ENCODE measurements at regions not wholly inside any gene's neighbourhood (a gene's known extent, or its start where the extent isn't known, plus 50 kb on each side); places are given as distances from the start of the nearest gene placed in this dataset.

DNA sequence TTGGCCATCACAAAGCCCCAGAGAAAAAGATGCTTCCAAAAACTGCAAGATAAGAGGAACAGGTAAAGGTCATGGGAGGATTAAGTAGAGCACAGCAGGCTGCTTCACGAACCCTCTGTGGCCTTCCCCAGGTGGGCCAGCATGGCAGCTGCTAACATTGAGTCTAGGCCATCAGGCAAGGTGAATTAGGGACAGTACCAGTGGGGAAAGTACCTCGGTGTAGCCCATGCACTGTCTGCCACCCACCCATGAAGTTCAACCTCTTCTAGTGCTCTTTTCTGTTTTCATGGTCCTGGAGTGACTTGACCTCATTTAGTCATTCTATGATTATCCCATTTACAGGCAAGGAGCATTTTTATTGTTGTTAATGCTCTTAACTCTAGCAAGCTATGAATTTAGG, 108.6 kb upstream of the DUSP22 start:
- H3K27ac ChIP-seq (ENCODE audit: extremely low read depth, low read depth, low read length) = no peak overlapping the region
- TF ChIP-seq ZNF626 (tag by site-specific recombination; IDR thresholded peaks at IDR 0.05) = no peak
- no peak for TF ChIP-seq SCRT1 (tag by site-specific recombination; IDR thresholded peaks at IDR 0.05; ENCODE audit: borderline replicate concordance)
- TF ChIP-seq ZNF10 (tag by site-specific recombination; IDR thresholded peaks at IDR 0.05) = no peak
- TF ChIP-seq ZNF248 (tag by site-specific recombination; IDR thresholded peaks at IDR 0.05) = no peak
- no peak for TF ChIP-seq ZNF544 (tag by site-specific recombination; IDR thresholded peaks at IDR 0.05)
- TF ChIP-seq ZNF623 (tag by site-specific recombination; IDR thresholded peaks at IDR 0.05) = no peak
- TF ChIP-seq, protein P1, sequence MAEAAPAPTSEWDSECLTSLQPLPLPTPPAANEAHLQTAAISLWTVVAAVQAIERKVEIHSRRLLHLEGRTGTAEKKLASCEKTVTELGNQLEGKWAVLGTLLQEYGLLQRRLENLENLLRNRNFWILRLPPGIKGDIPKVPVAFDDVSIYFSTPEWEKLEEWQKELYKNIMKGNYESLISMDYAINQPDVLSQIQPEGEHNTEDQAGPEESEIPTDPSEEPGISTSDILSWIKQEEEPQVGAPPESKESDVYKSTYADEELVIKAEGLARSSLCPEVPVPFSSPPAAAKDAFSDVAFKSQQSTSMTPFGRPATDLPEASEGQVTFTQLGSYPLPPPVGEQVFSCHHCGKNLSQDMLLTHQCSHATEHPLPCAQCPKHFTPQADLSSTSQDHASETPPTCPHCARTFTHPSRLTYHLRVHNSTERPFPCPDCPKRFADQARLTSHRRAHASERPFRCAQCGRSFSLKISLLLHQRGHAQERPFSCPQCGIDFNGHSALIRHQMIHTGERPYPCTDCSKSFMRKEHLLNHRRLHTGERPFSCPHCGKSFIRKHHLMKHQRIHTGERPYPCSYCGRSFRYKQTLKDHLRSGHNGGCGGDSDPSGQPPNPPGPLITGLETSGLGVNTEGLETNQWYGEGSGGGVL (tag by site-specific recombination; IDR thresholded peaks at IDR 0.05) = no peak
- TF ChIP-seq ZNF843 (tag by site-specific recombination; IDR thresholded peaks at IDR 0.05) = no peak
- TF ChIP-seq ZNF114 (tag by site-specific recombination; IDR thresholded peaks at IDR 0.05) = no peak
- no peak for TF ChIP-seq ZNF404 (tag by site-specific recombination; IDR thresholded peaks at IDR 0.05)
- TF ChIP-seq OSR2 (tag by site-specific recombination; IDR thresholded peaks at IDR 0.05) = no peak
- TF ChIP-seq, protein P2, sequence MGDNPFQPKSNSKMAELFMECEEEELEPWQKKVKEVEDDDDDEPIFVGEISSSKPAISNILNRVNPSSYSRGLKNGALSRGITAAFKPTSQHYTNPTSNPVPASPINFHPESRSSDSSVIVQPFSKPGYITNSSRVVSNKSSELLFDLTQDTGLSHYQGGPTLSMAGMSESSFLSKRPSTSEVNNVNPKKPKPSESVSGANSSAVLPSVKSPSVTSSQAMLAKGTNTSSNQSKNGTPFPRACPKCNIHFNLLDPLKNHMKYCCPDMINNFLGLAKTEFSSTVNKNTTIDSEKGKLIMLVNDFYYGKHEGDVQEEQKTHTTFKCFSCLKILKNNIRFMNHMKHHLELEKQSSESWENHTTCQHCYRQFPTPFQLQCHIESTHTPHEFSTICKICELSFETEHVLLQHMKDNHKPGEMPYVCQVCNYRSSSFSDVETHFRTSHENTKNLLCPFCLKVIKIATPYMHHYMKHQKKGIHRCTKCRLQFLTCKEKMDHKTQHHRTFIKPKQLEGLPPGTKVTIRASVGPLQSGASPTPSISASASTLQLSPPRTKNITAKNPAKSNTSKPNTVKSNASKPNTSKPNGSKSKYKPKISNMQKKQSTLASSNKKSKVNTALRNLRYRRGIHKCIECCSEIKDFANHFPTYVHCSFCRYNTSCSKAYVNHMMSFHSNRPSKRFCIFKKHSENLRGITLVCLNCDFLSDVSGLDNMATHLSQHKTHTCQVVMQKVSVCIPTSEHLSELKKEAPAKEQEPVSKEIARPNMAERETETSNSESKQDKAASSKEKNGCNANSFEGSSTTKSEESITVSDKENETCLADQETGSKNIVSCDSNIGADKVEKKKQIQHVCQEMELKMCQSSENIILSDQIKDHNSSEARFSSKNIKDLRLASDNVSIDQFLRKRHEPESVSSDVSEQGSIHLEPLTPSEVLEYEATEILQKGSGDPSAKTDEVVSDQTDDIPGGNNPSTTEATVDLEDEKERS (tag by site-specific recombination; IDR thresholded peaks at IDR 0.05) = no peak
- TF ChIP-seq, protein P3, sequence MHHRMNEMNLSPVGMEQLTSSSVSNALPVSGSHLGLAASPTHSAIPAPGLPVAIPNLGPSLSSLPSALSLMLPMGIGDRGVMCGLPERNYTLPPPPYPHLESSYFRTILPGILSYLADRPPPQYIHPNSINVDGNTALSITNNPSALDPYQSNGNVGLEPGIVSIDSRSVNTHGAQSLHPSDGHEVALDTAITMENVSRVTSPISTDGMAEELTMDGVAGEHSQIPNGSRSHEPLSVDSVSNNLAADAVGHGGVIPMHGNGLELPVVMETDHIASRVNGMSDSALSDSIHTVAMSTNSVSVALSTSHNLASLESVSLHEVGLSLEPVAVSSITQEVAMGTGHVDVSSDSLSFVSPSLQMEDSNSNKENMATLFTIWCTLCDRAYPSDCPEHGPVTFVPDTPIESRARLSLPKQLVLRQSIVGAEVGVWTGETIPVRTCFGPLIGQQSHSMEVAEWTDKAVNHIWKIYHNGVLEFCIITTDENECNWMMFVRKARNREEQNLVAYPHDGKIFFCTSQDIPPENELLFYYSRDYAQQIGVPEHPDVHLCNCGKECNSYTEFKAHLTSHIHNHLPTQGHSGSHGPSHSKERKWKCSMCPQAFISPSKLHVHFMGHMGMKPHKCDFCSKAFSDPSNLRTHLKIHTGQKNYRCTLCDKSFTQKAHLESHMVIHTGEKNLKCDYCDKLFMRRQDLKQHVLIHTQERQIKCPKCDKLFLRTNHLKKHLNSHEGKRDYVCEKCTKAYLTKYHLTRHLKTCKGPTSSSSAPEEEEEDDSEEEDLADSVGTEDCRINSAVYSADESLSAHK (tag by site-specific recombination; IDR thresholded peaks at IDR 0.05) = no peak
- no peak for TF ChIP-seq MYNN (tag by site-specific recombination; IDR thresholded peaks at IDR 0.05; ENCODE audit: borderline replicate concordance)
- no peak for TF ChIP-seq ZNF768 (tag by site-specific recombination; IDR thresholded peaks at IDR 0.05)
- POLR2A ChIA-PET = no interaction called here
- H3K9me3 ChIP-seq (ENCODE audit: control insufficient read depth, insufficient read depth, low read depth, low read length) = no peaks in the 10 kb centered on the region
- CTCF ChIA-PET = interaction anchor here (0.6 to 2.0 kb wide), 5 partner anchors 14 to 225 kb away, joined by 3 to 9 read pairs (median 4); no protein-coding TSS in a partner anchor
- H3K4me3 ChIP-seq (ENCODE audit: low read depth, low read length) = no peak overlapping the region
- no peaks in the 10 kb centered on the region for H3K4me1 ChIP-seq (ENCODE audit: control insufficient read depth, insufficient read depth, low read length)
- H3K36me3 ChIP-seq (ENCODE audit: control insufficient read depth in 2 of 2, insufficient read depth in 1 of 2, low read length in 2 of 2) = no peaks in the 10 kb centered on the region

DNA sequence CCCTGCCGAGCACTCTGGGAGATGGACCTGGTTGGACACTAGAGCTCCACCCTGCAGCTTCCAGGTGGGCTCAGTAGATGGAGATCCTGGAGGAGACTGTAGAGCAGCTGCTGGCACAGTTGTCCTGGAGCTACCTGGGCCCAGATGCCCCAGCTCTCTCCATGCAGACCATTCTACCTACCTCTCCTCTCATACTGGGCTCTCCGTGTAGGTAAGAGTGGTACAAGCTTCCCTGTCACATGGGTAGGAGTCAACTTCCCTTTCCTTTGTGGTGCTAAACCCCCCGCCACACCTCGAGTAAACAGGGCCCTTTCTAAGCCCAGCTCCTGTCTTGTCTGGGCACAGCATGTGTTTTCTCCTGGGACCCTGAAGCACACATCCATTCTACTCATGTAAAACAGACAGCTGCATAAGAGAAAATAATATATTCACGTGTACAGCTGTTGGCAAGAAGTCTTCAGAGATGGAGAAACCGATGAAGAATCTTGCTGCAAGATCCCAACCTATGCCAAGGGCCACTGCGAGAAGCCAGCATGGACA, 108.1 kb upstream of the DUSP22 start:
- H3K4me3 ChIP-seq (ENCODE audit: low read depth, low read length) = no peak overlapping the region
- H3K27ac ChIP-seq (ENCODE audit: extremely low read depth, low read depth, low read length) = no peak overlapping the region
- no peaks in the 10 kb centered on the region for H3K9me3 ChIP-seq (ENCODE audit: control insufficient read depth, insufficient read depth, low read depth, low read length)
- ChIA-PET CTCF (interaction anchor here (0.6 to 2.0 kb wide), 6 partner anchors 15 to 224 kb away, joined by 3 to 4 read pairs (median 4); no protein-coding TSS in a partner anchor), POLR2A (no interaction called here)
- no peak for TF ChIP-seq ZNF366 (tag by site-specific recombination; conservative IDR thresholded peaks at IDR 0.05)
- H3K4me1 ChIP-seq (ENCODE audit: control insufficient read depth, insufficient read depth, low read length) = no peaks in the 10 kb centered on the region
- H3K36me3 ChIP-seq (ENCODE audit: control insufficient read depth in 2 of 2, insufficient read depth in 1 of 2, low read length in 2 of 2) = no peaks in the 10 kb centered on the region

All from HEK293 (cell line).